GM19372 (cell line): ENCODE measurements at regions not wholly inside any gene's neighbourhood (a gene's known extent, or its start where the extent isn't known, plus 50 kb on each side); places are given as distances from the start of the nearest gene placed in this dataset.

ENCODE experiments used
- ATAC-seq: cut with Tn5 transposase; IDR thresholded peaks from one replicate; pipeline ENCODE4 v1.9.1; 2021; ENCODE audit warnings: mild to moderate bottlenecking, low read depth, moderate library complexity; ENCODE audit not compliant: unreplicated experiment

DNA sequence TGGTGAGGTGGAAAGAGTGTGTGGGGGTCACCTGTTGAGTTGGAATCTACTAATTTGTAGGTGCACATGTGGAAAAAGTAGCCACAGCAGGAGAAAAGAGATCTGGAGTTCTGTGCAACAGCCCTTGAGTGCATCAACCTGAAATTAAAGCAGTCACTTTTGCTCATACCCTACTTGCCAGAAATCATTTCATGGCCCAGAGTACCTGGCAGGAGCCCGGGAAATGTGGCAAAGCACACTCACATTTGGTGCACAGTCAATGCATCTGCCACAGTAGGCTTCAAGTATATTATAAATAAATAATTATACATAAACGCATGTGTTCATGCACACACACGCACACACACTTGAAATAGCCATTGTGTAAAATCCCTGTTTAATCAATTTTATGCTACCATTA, 203.0 kb downstream of the ICE1 start:
- ATAC-seq, result no peak

DNA sequence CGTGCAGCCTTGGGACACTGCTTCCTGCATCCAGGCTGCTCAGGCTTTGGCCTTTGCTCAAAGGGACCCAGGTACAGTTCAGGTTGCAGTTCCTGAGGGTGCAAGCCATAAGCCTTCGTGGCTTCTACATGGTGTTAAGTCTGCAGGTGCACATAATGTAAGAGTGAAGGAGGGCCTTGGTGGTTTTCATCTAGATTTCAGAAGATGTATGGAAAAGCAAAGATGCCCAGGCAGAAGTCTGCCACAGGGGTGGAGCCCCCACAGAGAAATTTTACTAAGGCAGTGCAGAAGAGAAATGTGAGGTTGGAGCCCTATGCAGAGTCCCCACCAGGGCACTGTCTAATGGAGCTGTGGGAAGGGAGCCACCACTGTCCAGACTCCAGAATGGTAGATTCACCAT, 200.9 kb downstream of the ICE1 start:
- no peak for ATAC-seq

DNA sequence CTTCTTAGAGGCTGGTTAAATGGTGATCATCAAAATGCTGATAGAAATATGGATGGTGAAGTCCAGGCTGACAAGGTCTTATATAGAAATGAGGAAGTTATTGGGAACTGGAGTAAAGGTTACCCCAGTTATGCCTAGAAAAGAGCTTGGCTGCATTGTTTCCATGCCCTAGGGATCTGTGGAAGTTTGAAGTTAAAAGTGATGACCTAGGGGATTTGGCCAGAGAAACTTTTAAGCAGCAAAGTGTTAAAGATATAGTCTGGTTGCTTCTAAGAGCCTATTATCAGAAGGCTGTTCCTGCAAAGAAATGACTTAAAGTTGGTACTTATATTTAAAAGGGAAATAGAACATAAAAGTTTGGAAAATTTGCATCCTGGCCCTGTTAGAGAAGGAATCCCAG, 200.3 kb downstream of the ICE1 start:
- ATAC-seq, result no peak

DNA sequence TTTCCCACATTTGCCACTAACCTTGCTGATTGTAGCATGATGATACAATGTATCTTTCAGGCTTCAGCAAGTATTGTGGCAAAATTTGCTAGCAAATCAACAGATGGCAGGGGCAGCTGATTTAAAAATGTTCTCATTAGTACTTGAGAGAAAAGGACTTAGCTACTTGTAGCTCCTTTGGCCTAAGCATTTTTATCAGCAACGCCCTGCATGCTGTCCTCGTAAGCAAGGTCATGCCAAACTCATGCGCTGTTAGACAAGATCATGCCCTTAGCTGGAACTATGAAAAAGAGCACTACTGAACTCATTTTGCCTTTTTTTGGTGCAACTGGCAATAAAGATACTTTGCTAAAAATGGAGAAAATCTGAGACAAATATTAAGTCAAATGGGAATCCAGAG, 197.1 kb downstream of the ICE1 start:
- ATAC-seq, result no peak

DNA sequence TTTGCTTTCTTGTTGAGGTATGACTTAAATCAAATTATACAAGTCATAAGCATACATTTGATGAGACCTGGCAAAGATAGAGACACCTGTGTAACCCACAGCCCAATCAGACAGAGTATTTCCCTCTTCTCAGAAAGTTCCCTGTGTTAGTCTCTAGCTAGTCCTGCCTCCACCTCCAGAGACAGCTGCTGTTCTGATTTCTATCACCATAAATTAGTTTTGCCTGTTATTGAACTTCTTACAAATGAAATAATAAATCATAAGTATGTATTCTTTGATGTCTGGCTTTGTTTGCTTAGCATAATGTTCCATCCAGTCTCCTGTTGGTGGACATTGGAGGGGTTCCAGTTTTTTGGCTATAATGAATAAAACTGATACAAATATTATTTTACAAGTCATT, 194.5 kb downstream of the ICE1 start:
- ATAC-seq, result no peak

DNA sequence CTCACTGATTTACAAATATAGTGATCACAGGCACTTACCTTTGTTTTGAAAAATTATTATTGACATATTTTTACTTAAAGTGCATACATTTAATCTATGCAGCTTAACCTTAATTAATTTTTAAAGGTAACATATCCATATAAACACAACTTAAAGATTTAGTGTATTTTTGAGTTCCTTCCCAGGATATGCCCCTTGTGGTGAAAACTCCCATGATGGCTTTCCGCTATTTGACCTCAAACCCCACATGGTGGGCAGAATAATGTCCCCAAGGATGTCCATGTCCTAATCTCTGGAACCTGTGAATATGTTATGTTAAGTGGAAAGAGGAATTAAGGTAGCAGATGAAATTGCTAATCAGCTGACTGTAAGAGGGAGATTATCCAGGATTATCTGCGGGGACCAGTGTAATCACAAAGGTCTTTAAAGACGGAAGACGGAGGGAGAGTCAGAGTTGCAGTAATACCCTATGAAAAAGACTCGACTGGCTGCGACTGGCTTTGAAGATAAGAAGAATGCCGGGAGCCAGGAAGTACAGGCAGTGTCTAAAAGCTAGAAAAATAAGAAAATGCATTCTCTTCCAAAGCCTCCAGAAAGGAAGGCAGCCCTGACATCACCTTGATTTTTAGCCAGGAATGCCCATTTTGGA, 193.9 kb downstream of the ICE1 start:
- no peak for ATAC-seq

DNA sequence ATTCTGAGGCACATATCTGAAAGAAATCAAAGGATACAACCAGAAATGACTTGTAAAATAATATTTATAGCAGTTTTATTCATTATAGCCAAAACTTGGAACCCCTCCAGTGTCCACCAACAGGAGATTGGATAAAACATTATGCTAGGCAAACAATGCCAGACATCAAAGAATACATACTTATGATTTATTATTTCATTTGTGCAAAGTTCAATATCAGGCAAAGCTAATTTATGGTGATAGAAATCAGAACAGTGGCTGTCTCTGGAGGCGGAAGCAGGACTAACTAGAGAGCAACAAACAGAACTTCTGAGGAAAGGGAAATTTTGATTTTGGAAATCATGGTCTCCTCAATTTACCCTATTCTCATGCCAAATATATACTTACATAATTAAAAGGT, 193.1 kb downstream of the ICE1 start:
- ATAC-seq, result no peak

DNA sequence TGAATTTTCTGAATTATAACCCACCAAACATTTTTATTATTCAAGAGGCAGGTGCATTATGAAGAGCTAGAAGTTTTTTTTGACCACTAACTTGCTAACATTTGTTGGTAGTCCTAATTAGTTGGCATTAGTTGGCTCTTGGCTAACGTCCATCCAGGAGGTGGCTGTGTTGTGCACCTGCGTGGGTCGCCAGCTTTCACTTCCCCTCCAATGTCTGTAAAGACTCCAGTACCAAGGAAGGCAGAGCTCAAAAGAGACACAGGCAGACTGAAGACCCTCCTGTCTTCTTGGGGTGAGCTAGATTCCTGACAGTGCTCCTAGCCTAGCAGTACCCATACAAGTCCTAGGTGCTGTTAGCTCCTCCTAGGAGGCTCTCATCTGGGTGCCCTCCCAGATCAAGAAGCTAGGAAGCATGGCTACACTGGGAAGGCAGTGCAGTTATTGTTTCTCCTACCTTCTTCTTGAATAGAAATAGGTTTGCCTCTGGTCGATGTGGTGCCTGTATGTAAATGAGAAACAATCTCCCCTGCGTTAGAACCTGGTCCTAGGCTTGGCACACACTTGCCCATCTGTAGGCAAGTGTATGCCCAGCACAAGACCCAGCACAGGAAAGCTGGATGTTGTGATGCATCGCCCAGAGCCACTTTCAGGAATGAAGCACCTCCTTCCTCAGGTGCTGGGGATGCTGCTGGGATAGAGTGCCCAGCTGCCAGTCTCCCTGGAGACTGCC, 190.9 kb downstream of the ICE1 start:
- peak; percentile 76 for ATAC-seq

DNA sequence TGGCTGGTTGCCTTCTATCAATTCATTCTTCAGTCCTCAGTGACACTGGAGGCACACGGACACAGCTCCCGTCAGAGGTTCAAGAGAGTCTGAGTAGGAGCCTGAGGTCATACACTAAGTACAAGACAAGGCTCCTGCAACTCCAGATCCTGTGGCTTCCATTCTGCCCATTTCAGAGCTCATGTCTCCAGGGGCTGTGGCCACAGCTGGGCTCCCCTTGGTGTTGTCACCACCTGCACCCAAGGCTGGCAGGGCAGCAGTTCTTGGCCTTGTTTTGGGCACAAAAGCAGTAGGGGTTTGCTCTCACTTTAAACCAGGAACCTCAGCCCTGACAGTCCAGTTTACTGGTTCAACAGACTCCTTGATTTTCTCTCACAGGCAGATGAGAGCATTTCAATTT, 189.6 kb downstream of the ICE1 start:
- no peak for ATAC-seq

DNA sequence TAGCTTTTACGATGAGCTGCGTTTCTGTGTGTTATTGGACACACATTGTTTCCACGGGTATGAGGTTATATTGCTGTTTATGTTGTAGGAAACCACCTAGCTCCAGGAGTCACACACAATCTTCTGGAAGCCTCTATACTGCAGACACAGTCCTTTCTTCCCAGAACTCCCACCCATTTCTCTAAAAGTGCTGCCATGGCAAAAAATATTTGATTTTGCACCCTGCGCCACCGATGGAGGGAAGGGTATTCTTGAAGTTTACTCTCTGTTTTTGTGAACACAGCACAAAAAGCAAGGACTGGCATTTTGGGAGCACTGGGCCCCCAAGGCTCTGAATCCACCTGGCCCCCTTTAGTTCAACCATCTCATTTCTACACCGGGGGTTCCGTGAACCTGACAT, 187.5 kb downstream of the ICE1 start:
- no peak for ATAC-seq

DNA sequence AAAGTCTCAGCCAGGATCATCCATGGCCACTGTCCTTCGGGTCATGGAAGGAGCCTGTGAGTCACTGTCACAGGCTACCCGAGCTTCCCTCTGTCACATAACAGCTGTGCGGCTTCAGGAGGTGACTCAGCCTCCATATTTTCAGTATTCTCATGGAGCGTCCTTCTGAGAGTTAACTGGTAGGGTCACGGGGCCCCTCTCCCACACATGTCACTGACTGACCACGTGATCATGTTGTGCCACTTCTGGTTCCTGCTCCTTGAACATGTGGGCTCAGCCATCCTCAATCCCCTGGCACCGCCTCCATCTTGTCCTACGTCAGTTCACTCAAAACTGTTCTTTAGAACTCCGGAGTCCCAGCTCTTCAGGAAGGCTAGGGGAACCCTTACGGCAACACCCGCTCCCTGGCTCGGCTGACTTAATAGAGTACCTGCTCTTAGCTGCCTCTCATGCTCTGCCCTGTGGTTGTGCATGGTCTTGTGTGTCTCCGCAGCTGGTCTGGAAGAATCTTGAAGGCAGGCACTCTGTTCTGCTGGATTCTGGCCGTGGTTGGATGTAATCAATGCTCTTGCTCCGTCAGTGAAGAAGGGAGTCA, 182.8 kb downstream of the ICE1 start:
- no peak for ATAC-seq

DNA sequence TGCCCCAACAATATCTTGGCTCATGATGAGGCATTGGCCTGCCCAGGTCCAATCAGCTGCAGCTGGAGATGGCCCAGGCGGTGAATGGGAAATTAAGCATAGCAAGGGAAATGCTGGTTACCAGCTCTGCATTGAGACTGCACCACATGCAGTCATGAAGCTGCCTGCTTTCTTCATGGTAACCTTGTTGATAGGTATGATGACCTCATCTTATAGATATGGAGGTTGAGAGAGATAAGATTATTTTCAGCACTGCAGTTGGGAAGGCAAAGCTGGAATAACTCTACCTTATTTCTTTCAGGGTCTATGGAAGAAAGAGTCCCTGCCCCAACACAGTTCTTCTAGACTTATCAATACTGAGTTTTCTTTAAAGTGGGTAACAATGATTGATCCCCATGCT, 180.1 kb downstream of the ICE1 start:
- ATAC-seq, result no peak

DNA sequence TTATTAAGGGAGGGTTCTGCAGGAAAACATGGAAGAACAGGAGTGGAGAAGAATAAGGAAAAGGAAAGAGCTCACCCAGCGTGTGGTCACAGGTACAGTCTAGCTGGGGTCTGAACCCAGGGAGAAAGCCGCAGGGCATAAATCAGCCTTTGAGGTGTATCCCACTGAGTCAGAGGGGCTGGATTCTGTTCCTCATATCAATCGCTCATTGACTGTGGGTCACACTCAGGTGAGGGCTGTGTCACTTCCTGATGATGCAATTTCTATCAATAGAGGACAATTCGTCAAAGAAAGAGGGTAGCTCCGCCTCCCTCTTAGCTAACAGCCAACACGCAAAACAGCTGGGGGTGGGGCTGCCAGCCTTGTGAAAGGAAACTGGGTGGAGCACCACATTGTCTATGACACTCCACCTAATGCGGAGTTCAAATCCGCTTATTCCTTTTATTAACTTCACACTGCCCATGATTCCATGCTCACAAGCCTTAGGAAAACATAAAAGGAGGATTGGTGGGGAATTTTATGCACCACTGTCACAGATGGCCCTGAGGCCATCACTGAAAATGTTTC, 176.2 kb downstream of the ICE1 start:
- ATAC-seq, result no peak

DNA sequence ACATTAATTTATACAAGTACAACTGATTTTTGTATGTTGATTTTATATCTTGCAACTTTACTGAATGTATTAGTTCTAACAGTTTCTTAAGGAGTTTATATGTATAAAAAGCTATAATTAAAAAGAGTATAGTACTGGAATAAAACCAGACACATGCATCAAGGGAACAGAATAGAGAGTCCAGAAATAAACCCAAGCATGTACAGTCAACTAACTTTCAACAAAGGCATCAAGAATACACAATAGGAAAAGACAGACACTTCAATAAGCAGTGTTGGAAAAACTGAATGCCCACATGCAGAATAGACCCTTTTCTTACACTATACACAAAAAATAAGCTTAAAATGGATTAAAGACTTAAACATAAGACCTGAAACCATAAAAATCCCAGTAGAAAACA, 170.9 kb downstream of the ICE1 start:
- ATAC-seq, result no peak

DNA sequence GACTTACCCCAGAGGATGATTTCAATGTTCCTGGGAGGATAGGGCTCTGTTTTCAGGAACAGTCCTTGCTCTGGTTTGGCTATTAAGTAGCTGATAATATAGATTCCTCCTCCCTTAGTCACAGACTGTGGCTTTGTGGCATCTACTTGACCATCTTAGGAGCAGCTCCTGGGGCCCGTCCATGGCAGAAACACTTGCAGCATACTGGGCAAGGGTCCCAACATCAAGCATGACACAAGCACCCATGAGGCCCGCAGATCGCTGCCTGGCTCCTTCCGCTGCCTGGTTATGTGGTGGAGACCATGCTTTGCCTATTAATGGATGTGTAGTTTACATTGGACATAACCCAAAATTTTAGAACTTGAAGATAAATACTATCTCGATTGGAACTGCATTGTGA, 170.1 kb downstream of the ICE1 start:
- ATAC-seq, result no peak

DNA sequence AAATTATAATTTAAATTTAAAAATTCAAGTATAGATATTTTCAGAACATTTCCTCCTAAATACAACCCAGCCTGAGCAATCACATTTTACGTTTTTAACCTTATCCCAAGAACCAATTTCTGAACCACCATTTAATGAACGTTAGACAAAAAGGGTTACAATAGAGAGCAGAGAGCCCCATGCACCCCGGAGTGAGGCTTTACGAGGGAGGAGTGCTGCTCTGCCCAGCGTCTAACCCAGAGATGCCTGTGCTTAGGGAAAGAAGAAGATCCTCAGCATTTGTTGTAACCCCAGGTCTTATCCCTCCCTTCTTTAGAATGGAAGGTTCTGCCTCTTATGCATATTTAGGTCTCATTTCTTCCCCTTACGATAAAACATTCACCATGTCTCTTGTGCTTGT, 169.1 kb downstream of the ICE1 start:
- no peak for ATAC-seq

DNA sequence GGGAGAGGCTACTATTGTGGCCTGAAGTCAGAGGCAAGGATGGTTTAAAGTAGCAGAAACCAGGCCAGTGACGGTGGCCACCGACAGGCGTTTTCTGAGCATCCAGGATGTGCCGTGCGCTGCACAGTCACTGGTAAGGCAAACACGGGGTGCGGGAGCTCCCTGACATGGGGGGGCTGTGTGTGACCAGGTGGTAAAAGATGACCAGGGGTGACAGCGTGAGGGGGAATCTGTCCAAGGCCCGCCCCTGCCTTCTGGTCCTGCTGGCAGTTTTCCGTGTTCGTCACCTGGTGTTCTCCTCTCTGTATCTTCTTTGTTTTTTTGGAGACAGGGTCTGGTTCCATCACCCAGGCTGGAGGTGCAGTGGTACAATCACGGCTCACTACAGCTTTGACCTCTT, 167.4 kb downstream of the ICE1 start:
- no peak for ATAC-seq

DNA sequence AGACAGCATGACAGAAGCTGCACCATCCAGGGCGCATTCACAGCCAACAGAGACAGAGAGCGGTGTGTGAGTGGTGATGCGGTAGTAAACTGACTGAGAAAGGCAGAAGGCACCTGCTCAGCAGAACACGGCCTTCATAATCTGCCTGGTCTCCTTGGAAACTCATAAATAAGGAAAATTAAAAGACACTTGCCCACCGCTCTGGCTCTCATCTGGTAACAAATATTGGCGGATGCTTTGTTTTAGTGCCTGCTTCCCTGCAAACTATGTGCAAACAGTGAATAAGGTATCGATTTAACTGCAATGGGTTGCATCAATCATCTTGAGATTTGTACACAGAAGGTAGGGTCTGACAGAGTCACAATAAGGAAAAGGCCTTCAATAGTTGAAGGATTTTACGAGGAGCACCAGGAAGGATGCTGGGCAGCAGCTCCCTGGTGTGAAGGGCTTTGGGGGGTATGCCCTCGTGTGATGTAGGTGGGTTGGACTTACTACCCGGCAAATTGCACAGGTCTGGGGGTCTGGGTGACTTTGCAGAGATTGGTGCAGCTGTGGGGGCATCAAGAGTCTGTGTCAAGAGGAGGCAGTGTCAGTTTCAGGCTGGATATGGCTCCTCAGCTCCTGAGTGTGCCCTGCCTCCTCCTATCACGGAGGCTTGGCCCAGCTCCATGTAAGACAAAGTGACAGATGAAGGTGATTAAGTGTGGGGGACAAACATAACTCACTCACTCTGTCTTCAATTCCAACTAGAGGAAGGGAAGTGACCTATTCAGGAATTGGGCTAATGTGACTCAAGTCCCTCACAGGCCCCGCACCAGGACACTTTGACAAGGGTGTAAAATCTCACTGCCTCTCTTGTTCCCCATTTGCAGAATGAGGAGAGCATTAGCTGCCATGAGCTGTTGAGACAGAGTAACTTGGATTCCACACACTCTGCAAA, 166.7 kb downstream of the ICE1 start:
- no peak for ATAC-seq

DNA sequence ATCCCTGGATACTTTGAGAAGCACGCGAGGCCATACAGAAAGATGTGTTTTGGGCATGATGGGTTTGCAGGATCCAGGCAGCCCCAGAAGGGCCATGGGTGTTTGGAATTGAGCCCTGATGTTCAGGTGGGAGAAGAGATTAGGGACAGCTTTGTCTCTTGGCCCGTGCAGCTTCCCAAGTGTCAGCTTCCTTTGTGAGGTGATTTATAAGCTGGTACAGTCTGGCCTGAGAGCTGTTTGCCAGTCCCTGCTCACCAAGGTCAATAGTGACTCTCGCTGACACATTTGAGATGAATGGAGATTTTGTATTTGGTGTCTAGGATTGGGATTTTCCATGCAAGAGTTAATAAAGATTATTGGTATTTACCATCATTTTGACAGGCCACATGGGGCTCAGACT, 165.9 kb downstream of the ICE1 start:
- no peak for ATAC-seq

DNA sequence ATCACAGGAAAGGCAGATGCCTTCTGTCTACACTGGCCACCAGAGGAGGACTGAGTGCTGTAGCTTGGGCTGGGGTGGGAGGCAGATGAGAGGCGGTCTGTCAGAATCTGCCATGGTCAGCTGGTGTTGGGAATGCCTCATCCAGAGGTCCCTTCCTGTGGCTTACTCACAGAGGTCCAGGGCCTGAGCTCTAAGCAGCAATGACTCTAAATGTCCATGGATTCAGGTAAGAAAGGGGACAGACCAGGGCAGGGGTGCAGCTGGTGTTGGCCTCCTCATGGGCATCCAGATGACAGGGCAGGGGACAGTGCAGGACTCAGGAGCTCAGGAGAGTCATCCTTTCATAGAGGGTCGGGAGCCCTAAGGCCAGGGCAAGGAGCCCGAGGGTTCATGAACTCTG, 165.0 kb downstream of the ICE1 start:
- no peak for ATAC-seq

DNA sequence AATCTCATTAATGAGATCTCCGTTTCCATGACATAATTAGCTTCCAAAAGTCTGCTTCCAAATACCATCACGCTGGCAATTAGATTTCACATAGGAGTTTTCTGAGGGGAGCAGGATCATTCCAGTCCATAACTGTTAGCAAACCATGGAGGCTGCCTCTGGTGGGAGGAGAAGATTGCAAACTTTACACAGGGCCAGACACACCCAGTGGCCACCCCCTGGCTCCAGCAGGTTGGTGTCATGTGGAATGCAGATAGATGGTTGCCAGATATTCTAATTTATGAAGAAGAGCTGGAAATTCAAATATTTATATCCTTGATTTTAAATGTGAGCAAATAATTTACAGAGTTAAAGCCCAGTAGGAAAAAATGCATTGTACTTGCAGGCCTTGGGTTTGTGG, 164.2 kb downstream of the ICE1 start:
- no peak for ATAC-seq
